Testis (tissue), 2 donors: ENCODE measurements at regions not wholly inside any gene's neighbourhood (a gene's known extent, or its start where the extent isn't known, plus 50 kb on each side); places are given as distances from the start of the nearest gene placed in this dataset.
A peak's percentile ranks its signal among the peaks of the same experiment; 100 is the strongest.

Source experiments
- DNase-seq: peaks from one replicate; pipeline ENCODE4 v3.0.0-alpha.2; 2019
- H3K27ac ChIP-seq, 2 donors: fragments of 200-600 bp; sonication (generic); one replicate each; pipeline ENCODE4 v1.5.1; 2019
- H3K27me3 ChIP-seq: fragments of 200-600 bp; sonication (generic); one replicate; pipeline ENCODE4 v1.5.1; 2019
- H3K36me3 ChIP-seq: fragments of 200-600 bp; sonication (generic); one replicate; pipeline ENCODE4 v1.5.1; 2017; ENCODE audit warnings: low read depth; ENCODE audit errors: missing control alignments
- H3K4me1 ChIP-seq: fragments of 200-600 bp; sonication (generic); one replicate; pipeline ENCODE4 v1.5.1; 2019
- H3K4me3 ChIP-seq, 2 donors: fragments of 200-600 bp; sonication (generic); one replicate each; pipeline ENCODE4 v1.5.1; 2017 to 2019
- H3K9me3 ChIP-seq: fragments of 200-600 bp; sonication (generic); one replicate; pipeline ENCODE4 v1.5.1; 2017
- POLR2A ChIP-seq: fragments of 450-650 bp; IDR thresholded peaks from one replicate; pipeline ENCODE4 v1.6.1; 2017; ENCODE audit warnings: antibody characterized with exemption, mild to moderate bottlenecking, moderate library complexity
- WGBS, 2 donors: methylation state at CpG; one replicate each; pipeline ENCODE4 v1.1.5; 2018; 5-methylcytosine and 5-hydroxymethylcytosine counted together
- intact Hi-C: fragments of 100-400 bp; cut with DNase I; formaldehyde crosslinking; loops from one replicate; pipeline ENCODE4 v1.15.1; 2023; ENCODE audit warnings: low total_unique reads
- TF ChIP-seq, protein P1 (sequence below), 3 experiments: fragments of 450-650 bp in 2 of 3; fragments of 200-600 bp in 1 of 3; sonication (generic) in 1 of 3; IDR thresholded peaks; one replicate each; pipeline ENCODE4 v1.5.1; 2016 to 2019; ENCODE audit warnings: antibody characterized with exemption in 3 of 3, mild to moderate bottlenecking in 2 of 3, moderate library complexity in 1 of 3

DNA sequence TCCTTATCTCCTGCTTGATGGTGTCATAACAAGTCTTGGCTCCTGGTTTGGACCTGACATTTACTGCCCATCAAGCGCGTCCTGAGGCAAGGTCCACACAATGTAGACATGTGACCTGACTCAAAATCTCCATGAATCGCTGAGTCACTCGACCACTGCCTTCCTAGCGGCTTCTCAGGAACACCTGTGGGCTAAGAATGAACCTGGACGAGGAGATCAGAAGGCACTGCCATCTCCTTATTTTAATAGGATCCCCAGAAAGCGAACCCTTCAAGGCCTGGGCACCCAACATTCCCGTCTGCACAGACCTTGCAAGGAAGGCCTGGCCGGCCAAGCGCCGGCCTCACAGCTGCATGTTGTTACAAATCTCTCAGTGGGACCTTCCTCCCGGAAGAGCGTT, 60.6 kb upstream of the IRX1 start:
- H3K27ac ChIP-seq = no peak overlapping the region
- H3K4me1 ChIP-seq = no peaks in the 10 kb centered on the region
- H3K4me3 ChIP-seq = peak overlapping the region in 1 of 2 donors; percentile 54
- no peak for DNase-seq
- intact Hi-C loops = no loop called here
- no peaks in the 10 kb centered on the region for H3K27me3 ChIP-seq
- 73 to 81% methylated on average over 13 of the region's 13 CpGs for WGBS, 2 donors
- H3K36me3 ChIP-seq = no peaks in the 10 kb centered on the region
- H3K9me3 ChIP-seq = no peaks in the 10 kb centered on the region
- TF ChIP-seq POLR2A = no peak
- TF ChIP-seq, protein P1, sequence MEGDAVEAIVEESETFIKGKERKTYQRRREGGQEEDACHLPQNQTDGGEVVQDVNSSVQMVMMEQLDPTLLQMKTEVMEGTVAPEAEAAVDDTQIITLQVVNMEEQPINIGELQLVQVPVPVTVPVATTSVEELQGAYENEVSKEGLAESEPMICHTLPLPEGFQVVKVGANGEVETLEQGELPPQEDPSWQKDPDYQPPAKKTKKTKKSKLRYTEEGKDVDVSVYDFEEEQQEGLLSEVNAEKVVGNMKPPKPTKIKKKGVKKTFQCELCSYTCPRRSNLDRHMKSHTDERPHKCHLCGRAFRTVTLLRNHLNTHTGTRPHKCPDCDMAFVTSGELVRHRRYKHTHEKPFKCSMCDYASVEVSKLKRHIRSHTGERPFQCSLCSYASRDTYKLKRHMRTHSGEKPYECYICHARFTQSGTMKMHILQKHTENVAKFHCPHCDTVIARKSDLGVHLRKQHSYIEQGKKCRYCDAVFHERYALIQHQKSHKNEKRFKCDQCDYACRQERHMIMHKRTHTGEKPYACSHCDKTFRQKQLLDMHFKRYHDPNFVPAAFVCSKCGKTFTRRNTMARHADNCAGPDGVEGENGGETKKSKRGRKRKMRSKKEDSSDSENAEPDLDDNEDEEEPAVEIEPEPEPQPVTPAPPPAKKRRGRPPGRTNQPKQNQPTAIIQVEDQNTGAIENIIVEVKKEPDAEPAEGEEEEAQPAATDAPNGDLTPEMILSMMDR (IDR thresholded peaks at IDR 0.05) = no peak

DNA sequence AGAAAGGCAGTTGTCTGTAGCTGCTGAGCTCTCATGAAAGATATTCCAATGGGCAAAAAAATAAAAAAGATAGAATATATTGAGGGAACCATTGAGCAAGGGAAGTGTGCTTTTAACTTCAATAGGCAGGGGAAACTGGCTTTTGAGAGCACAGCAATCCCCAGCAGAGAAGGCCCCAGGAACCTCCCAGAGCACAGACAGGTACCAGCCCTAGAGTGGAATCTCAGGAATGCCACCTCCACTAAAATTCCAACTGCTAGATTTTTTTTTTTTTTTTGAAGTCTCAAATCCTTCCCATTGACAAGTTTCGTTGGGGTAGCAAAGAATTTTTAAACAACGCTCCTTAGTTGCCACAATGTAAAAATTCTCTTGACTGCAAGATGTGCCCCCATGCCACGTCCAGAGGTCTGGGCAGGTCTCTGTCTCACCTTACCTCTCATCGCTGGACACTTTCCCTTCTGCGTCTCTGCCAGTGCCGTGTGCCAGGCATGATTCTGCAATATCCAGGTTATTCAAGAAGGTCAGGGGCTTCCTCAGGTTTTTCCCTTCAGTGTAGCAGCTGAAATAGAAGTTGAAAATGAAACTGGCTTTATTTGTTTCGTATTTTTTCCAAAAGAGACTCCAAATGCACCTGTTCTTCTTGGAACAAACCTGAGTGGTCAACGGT, 64.2 kb upstream of the IRX1 start:
- intact Hi-C loops = no loop called here
- Histone ChIP-seq H3K4me1 (no peaks in the 10 kb centered on the region), H3K36me3 (no peaks in the 10 kb centered on the region), H3K4me3 (no peak overlapping the region), H3K9me3 (no peaks in the 10 kb centered on the region), H3K27me3 (no peaks in the 10 kb centered on the region), H3K27ac (no peak overlapping the region)
- DNase-seq = no peak
- 64 to 66% methylated on average over 8 of the region's 8 CpGs for WGBS, 2 donors
- TF ChIP-seq POLR2A = no peak
- TF ChIP-seq, protein P1 (IDR thresholded peaks at IDR 0.05) = no peak

DNA sequence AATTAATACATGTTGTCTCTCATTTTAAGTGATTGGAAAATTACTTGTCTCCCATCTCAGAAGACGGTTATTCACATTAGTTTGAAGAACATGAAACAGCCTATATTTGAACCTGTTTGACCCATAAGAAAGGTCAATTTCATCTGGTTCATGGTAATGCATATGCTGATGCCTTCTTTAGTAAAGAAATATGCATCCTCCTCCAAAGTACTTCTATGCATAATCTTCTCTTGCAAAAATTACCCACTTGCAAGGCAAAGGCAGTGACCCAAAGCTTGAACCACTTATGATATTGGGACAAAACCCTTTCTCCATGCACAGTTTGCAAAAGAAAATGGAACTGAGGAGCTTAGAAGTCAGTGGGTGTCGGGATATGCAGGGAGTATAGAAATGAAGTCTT, 65.4 kb upstream of the IRX1 start:
- H3K4me3 ChIP-seq = no peak overlapping the region
- no peaks in the 10 kb centered on the region for H3K36me3 ChIP-seq
- intact Hi-C loops = no loop called here
- DNase-seq = no peak
- H3K9me3 ChIP-seq = no peaks in the 10 kb centered on the region
- no peak for TF ChIP-seq POLR2A
- TF ChIP-seq, protein P1 (IDR thresholded peaks at IDR 0.05) = no peak
- H3K4me1 ChIP-seq = no peaks in the 10 kb centered on the region
- no peak overlapping the region for H3K27ac ChIP-seq
- WGBS, 2 donors = 79% methylated on average over 2 of the region's 2 CpGs
- no peaks in the 10 kb centered on the region for H3K27me3 ChIP-seq

DNA sequence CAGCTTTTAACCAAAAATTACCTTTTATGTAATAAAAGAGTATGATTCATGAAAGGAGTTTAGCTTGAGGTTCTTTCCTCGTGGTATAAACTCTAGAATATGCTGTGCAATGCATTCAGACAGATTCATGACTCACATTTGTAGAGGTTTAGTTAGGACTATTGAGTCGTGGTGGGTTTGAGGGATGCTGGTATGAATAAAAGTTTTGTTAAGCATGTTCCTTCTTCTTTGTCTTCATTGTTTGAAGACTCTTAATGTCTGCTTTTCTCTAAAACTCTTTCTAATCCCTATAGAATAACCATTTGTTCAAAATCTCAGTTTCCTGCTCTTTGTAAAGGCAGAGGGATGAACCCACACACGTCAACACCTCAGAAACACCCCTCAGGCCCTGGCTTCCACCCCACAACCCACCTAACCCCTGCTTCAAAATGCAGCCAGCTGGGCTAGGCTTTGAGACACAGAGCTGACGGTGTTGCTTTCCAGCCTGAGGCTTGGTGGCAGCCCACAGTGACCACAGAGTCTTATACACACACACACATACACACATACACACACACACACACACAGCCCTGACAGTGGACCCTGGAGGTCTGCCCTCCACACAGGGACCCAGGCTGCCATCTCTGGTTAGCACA, 69.0 kb upstream of the IRX1 start:
- no peak for TF ChIP-seq POLR2A
- TF ChIP-seq, protein P1 (IDR thresholded peaks at IDR 0.05) = no peak
- Histone ChIP-seq H3K9me3 (no peaks in the 10 kb centered on the region), H3K27ac (no peak overlapping the region), H3K27me3 (no peaks in the 10 kb centered on the region), H3K4me3 (no peak overlapping the region), H3K4me1 (no peaks in the 10 kb centered on the region), H3K36me3 (no peaks in the 10 kb centered on the region)
- no peak for DNase-seq
- 69 to 75% methylated on average over 4 of the region's 4 CpGs for whole genome bisulfite sequencing, 2 donors
- intact Hi-C loops = no loop called here

DNA sequence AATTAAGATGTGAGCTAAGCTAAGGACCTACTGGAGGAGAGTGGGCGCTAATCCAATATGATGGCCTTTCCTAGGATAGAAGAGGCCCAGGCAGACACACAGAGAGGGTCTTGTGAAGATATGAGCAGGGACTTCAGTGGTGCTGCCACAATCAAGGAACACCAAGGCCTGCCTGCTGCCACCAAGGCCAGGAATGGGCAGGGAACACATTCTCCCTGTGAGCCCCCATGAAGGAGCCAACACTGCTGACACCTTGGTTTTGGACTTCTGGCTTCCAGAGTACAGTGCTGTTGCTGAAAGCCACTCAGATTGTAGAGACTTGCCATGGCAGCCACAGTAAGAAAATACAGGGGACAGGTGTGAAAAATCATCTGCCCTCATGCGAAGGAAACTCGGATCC, 73.1 kb upstream of the IRX1 start:
- DNase-seq = no peak
- H3K27ac ChIP-seq = no peak overlapping the region
- intact Hi-C loops = no loop called here
- H3K4me3 ChIP-seq = no peak overlapping the region
- TF ChIP-seq, protein P1 (IDR thresholded peaks at IDR 0.05) = no peak
- no peak for TF ChIP-seq POLR2A
- WGBS, 2 donors = 78 to 93% methylated on average over 3 of the region's 3 CpGs
- H3K36me3 ChIP-seq = no peaks in the 10 kb centered on the region
- no peaks in the 10 kb centered on the region for H3K27me3 ChIP-seq
- no peaks in the 10 kb centered on the region for H3K9me3 ChIP-seq
- H3K4me1 ChIP-seq = no peaks in the 10 kb centered on the region
